Activated T-helper 1 cell treated with anti-CD3 and anti-CD28 coated beads, Interleukin-12 subunit alpha, Interleukin-12 subunit beta, Interleukin-2, Interleukin-4 antibody, amounts not matched to agents 30 ng/mL and 10 ng/mL and 1 ng/mL, durations not matched to agents 14 hours and 24 hours and 36 hours (primary cell): ENCODE measurements at regions not wholly inside any gene's neighbourhood (a gene's known extent, or its start where the extent isn't known, plus 50 kb on each side); places are given as distances from the start of the nearest gene placed in this dataset.

ENCODE experiments used
- DNase-seq: peaks from one replicate; pipeline ENCODE4 v3.0.0; 2021; ENCODE audit warnings: low spot score
- H3K27ac Mint-ChIP-seq: one replicate; pipeline ENCODE4 v1.8.0; 2021; ENCODE audit warnings: mild to moderate bottlenecking, mixed read lengths
- H3K27me3 Mint-ChIP-seq: one replicate; pipeline ENCODE4 v1.8.0; 2022; ENCODE audit warnings: mild to moderate bottlenecking, moderate library complexity, mixed read lengths; ENCODE audit not compliant: insufficient read depth
- H3K36me3 Mint-ChIP-seq: one replicate; pipeline ENCODE4 v1.8.0; 2021; ENCODE audit warnings: low read depth, mixed read lengths
- H3K4me1 Mint-ChIP-seq: one replicate; pipeline ENCODE4 v1.8.0; 2021; ENCODE audit warnings: low read depth, mixed read lengths
- H3K4me3 Mint-ChIP-seq: one replicate; pipeline ENCODE4 v1.8.0; 2021; ENCODE audit warnings: mild to moderate bottlenecking, moderate library complexity, mixed read lengths
- H3K9me3 Mint-ChIP-seq: one replicate; pipeline ENCODE4 v1.8.0; 2021; ENCODE audit warnings: mixed read lengths
- intact Hi-C: fragments of 100-400 bp; cut with micrococcal nuclease; formaldehyde crosslinking; loops from one replicate; pipeline ENCODE4 v1.15.1; 2024

- Mint-ChIP-seq H3K4me3 (no peak overlapping the region), H3K27me3 (no peaks in the 10 kb centered on the region), H3K36me3 (peaks cover 12% of the 10 kb centered on the region), H3K27ac (no peak overlapping the region), H3K4me1 (peaks cover 3% of the 10 kb centered on the region), H3K9me3 (peaks cover 40% of the 10 kb centered on the region)
- intact Hi-C loops, result no loop called here
- no peak for DNase-seq
These were observed 356.5 kb upstream of the KLF6 start for GRCh38 chr10:4141471-4141870.

DNA sequence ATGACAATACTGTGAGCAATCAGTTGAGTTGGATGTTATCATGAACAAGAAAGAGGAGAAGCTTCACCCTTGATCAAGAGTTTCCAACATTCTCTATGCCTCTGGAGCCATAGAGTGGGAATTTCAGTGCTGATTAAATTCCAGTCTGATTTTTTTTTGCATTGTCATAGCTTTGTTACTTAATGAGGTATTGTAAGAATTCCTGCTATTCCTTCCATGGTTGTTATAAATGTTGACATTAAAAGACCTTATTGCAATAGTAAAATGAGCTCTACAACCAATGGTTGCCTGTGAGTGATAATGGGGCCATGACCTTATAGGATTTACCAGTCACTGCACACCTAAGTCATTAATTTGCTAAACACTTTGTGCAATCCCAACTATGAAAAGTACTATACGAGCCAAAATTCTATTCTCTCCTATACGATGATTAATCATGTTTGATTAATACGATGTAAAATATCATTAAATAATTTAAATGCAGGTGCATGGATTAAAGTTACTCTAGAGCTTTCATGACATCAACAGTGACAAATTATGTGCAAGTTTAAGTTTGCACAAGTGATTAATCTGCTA, 353.2 kb upstream of the KLF6 start:
- intact Hi-C loops, result loop anchor here (10.0 kb wide), 1 partner anchor 1043 kb away; no protein-coding TSS in a partner anchor
- H3K4me3 Mint-ChIP-seq, result no peak overlapping the region
- no peak overlapping the region for H3K27ac Mint-ChIP-seq
- peaks cover 25% of the 10 kb centered on the region for H3K4me1 Mint-ChIP-seq
- H3K36me3 Mint-ChIP-seq, result peaks cover 16% of the 10 kb centered on the region
- no peaks in the 10 kb centered on the region for H3K27me3 Mint-ChIP-seq
- DNase-seq, result no peak
- H3K9me3 Mint-ChIP-seq, result peaks cover 34% of the 10 kb centered on the region

DNA sequence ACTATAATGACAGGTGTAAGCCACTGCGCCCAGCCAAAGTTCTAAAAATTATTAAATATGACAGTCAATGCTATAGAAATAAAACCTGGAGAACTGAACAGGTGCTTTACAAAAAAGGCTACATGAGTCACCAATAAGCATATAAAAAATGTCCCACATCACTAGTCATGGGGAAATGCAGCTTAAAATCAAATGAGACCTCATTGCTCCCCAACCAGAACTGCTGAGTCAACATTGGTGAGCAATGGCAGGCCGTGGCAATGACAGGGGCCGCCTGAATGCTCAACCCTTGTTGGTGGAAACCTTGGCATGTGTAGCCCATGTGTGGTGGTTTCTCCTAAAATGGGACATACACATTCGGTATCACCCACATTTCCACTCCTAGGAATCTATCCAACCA, 352.3 kb upstream of the KLF6 start:
- Mint-ChIP-seq H3K27me3 (no peaks in the 10 kb centered on the region), H3K4me3 (no peak overlapping the region), H3K4me1 (peaks cover 25% of the 10 kb centered on the region), H3K36me3 (peaks cover 16% of the 10 kb centered on the region), H3K27ac (no peak overlapping the region), H3K9me3 (peaks cover 34% of the 10 kb centered on the region)
- no peak for DNase-seq
- intact Hi-C loops, result loop anchor here (10.0 kb wide), 1 partner anchor 1042 kb away; no protein-coding TSS in a partner anchor

DNA sequence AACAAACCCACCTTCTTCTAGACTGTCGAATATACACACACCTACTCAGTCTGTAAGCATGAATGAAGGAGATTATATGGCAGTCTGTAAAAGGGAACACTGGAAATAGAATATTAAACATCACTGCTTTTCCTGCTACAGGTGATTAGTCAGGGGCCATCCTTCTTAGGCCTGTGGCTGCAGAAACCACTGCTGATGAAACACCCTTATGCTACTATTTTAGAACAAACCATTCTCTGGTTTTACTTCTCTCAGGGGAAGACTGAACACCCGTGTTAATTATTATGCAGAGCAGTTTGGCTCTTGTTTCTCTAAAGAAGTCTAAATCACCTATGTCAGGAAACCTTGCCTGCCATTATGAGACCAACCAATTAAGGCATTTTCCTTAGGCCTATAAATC, 351.1 kb upstream of the KLF6 start:
- Mint-ChIP-seq H3K27ac (peak overlapping the region; percentile 9), H3K36me3 (peaks cover 13% of the 10 kb centered on the region), H3K9me3 (peaks cover 26% of the 10 kb centered on the region), H3K4me3 (no peak overlapping the region), H3K27me3 (no peaks in the 10 kb centered on the region), H3K4me1 (peaks cover 25% of the 10 kb centered on the region)
- intact Hi-C loops, result loop anchor here (10.0 kb wide), 1 partner anchor 1041 kb away; no protein-coding TSS in a partner anchor
- DNase-seq, result no peak

DNA sequence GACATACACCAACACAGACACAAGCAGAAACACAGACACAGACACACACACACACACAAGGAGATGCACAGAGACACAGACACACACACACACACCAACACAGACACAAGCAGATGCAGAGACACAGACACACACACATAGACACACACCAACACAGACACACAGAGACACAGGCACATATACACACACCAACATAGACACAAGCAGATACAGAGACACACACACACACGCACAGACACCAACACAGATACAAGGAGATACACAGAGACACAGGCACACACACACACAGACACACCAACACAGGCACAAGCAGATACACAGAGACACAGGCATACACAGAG, 347.2 kb upstream of the KLF6 start:
- Mint-ChIP-seq H3K27me3 (no peaks in the 10 kb centered on the region), H3K4me3 (no peak overlapping the region), H3K4me1 (peaks cover 25% of the 10 kb centered on the region), H3K27ac (no peak overlapping the region), H3K9me3 (peaks cover 12% of the 10 kb centered on the region), H3K36me3 (peaks cover 16% of the 10 kb centered on the region)
- intact Hi-C loops, result loop anchor here (1.0 to 10.0 kb wide), 8 partner anchors 259 to 1037 kb away; no protein-coding TSS in a partner anchor
- no peak for DNase-seq

- intact Hi-C loops, result loop anchor here (1.0 to 10.0 kb wide), 22 partner anchors 49 to 1037 kb away; no protein-coding TSS in a partner anchor
- no peak overlapping the region for H3K27ac Mint-ChIP-seq
- H3K4me3 Mint-ChIP-seq, result no peak overlapping the region
- no peaks in the 10 kb centered on the region for H3K27me3 Mint-ChIP-seq
- peaks cover 14% of the 10 kb centered on the region for H3K36me3 Mint-ChIP-seq
- peak; percentile 49 for DNase-seq
- H3K4me1 Mint-ChIP-seq, result peaks cover 26% of the 10 kb centered on the region
- H3K9me3 Mint-ChIP-seq, result peaks cover 14% of the 10 kb centered on the region
These were observed 346.6 kb upstream of the KLF6 start for GRCh38 chr10:4131407-4132215.

DNA sequence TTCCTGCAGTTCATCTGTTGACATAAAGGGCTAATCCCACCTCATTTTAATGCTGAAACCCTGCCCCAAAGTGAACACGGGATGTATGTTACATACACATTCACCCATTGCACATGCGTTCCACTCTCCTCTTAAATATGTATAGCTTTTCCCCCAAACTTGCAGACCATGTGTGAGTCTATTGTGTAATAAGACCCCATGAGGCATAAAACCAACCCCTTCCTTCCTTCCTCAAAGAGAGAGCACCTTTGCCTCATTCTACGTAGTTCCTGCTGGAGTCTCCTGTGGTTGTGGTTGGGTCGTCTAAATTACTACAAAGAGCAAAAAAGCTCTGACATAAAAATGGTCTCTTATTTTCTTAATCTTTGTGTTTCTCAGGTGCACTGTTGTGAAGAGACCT, 345.7 kb upstream of the KLF6 start:
- no peak overlapping the region for H3K27ac Mint-ChIP-seq
- peaks cover 24% of the 10 kb centered on the region for H3K9me3 Mint-ChIP-seq
- peaks cover 26% of the 10 kb centered on the region for H3K4me1 Mint-ChIP-seq
- intact Hi-C loops, result loop anchor here (1.0 to 10.0 kb wide), 19 partner anchors 50 to 1036 kb away; no protein-coding TSS in a partner anchor
- H3K36me3 Mint-ChIP-seq, result peaks cover 14% of the 10 kb centered on the region
- no peaks in the 10 kb centered on the region for H3K27me3 Mint-ChIP-seq
- DNase-seq, result no peak
- no peak overlapping the region for H3K4me3 Mint-ChIP-seq

GRCh38 chr10:4129866-4130477, 345.0 kb upstream of the KLF6 start:
- no peak for DNase-seq
- Mint-ChIP-seq H3K36me3 (peaks cover 15% of the 10 kb centered on the region), H3K4me3 (no peak overlapping the region), H3K4me1 (peaks cover 22% of the 10 kb centered on the region), H3K27me3 (no peaks in the 10 kb centered on the region), H3K27ac (peak overlapping the region; percentile 53), H3K9me3 (peaks cover 28% of the 10 kb centered on the region)
- intact Hi-C loops, result loop anchor here (2.0 to 10.0 kb wide), 14 partner anchors 51 to 1035 kb away; no protein-coding TSS in a partner anchor

- no peak for DNase-seq
- intact Hi-C loops, result loop anchor here (2.0 kb wide), 1 partner anchor 263 kb away; no protein-coding TSS in a partner anchor
These were observed 342.7 kb upstream of the KLF6 start for GRCh38 chr10:4127518-4128315.

GRCh38 chr10:4125776-4126175, 340.8 kb upstream of the KLF6 start:
- DNase-seq, result no peak
- peaks cover 42% of the 10 kb centered on the region for H3K4me1 Mint-ChIP-seq
- no peak overlapping the region for H3K27ac Mint-ChIP-seq
- peaks cover 17% of the 10 kb centered on the region for H3K36me3 Mint-ChIP-seq
- intact Hi-C loops, result no loop called here
- peaks cover 33% of the 10 kb centered on the region for H3K9me3 Mint-ChIP-seq
- no peak overlapping the region for H3K4me3 Mint-ChIP-seq
- no peaks in the 10 kb centered on the region for H3K27me3 Mint-ChIP-seq

More at GRCh38 chr10:4127518-4128315, 342.7 kb upstream of the KLF6 start:
- Mint-ChIP-seq H3K4me1 (peaks cover 30% of the 10 kb centered on the region), H3K4me3 (no peak overlapping the region), H3K36me3 (peaks cover 17% of the 10 kb centered on the region), H3K9me3 (peaks cover 33% of the 10 kb centered on the region), H3K27me3 (no peaks in the 10 kb centered on the region), H3K27ac (peak overlapping the region; percentile 57)

DNA sequence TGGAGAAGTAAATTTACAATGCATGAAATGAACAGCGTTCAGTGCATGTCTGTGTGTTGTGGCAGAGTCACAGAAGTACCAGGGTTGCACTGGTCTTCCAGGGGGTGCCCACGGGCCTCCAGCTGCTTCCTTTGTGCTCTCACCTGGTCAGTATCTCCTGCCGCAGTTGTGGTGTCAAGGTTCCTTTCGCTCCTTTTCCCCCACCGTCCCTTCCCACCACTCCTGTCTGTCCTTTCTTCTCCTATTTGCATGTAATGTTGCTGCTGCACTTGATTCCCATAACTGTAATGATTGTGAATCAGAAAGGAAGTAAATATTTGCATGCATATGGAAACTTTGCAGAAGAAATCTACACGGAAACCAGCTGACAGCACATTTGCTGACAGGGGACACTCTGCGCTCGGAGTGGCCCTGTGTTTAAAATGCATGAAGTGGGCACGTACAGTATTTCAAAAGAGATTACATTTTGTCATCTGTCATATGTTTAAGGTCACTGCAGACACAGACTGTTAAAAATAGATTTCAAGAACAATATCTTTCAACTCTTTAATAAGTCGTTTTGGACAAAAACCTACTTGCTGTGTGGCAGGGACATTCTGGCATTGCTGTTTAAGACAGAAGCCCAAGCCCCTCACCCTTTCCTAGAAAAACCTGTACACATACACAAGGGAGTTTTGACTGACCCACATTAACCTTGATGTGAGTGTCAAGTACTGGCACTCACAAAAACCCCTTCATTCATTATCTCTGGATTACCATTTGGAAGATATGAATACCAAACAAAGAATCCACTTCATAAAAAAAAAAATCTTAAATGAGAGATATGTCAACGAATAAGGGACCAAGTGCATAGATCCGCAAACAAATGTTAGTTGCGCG, 336.7 kb upstream of the KLF6 start:
- intact Hi-C loops, result no loop called here
- DNase-seq, result no peak
- H3K9me3 Mint-ChIP-seq, result peaks cover 24% of the 10 kb centered on the region
- peaks cover 7% of the 10 kb centered on the region for H3K27me3 Mint-ChIP-seq
- H3K27ac Mint-ChIP-seq, result peak overlapping the region; percentile 32
- H3K36me3 Mint-ChIP-seq, result peaks cover 8% of the 10 kb centered on the region
- H3K4me3 Mint-ChIP-seq, result peak overlapping the region; percentile 60
- peaks cover 45% of the 10 kb centered on the region for H3K4me1 Mint-ChIP-seq
